HG02938 (cell line): ENCODE measurements at regions not wholly inside any gene's neighbourhood (a gene's known extent, or its start where the extent isn't known, plus 50 kb on each side); places are given as distances from the start of the nearest gene placed in this dataset.
"Not testable (repeated sequence)": the region's sequence is repeated elsewhere in the genome, so short reads cannot be mapped to it uniquely, and the experiment has no call there.

Experiments used
- ATAC-seq: cut with Tn5 transposase; IDR thresholded peaks from one replicate; pipeline ENCODE4 v1.9.1; 2021; ENCODE audit warnings: mild to moderate bottlenecking, moderate library complexity; ENCODE audit not compliant: unreplicated experiment

DNA sequence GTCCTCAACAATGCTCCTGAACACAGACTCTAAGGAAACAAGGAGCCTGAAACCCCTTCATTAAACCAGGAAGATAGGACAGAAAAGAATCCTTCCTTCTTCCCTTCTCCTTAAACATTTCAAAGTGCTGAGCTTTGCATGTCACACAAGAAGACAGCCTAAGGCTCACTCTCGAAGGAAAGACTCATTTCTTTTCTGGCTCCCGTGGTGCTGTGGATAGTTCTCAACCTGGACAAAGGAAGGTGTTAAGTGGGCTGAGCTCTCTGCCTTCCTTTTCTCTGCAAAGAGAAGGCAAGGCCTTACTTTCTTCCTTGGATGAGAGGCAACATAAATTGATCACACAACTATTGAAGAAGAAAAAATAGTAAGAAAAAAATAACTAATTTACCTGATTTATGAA, 452.4 kb upstream of the DDI1 start:
- no peak for ATAC-seq

DNA sequence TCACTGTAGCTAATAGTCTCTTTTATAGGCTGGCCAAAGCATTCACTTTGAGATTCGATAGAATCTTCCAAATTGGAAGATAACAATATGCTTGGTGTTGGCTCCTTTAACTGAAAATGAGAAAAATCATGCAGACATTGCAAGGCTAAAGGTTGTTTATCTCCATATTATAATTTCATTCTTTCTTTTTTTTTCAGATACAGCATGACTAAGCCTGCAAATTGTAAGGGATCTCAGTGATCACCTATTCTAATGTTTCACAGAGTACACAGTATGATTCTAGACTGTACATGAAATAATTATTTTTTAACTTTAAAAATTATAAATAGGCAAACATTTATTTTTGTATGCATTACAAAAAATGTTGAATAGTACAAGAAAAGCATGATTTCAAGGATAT, 451.7 kb upstream of the DDI1 start:
- no peak for ATAC-seq

DNA sequence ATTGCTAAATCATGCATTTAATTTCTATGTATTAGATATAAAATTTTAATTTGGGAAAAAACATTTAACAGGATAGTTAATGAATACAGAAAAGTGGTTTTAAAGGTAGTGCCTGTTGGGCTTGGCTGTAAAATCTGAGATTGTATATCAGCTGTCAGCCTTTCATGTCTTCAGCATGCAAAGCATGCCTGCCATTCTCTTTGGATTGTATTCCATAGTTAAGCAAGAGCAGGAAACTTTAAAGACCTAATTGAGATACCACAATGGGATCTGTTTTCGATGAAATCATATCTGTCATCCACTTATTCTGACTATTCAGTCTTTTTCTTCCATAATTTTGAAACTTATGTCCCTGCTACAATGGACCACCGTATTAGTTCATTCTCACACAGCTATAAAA, 451.0 kb upstream of the DDI1 start:
- no peak for ATAC-seq

DNA sequence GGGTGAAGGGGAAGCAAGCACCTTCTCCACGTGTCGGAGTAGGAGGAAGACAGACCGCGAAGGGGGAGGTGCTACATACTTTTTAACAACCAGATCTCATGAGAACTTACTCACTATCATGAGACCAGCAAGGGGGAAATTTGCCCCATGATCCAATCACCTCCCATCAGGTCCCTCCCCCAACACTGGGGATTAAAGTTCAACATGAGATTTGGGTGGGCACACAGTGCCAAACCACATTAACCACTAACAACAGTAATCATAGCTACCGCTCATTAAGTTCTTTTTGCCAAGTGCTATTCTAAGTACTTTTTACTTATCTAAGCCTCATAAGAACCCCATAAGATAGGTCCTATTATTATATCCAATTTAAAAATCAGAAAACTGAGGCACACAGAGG, 450.5 kb upstream of the DDI1 start:
- ATAC-seq = no peak

DNA sequence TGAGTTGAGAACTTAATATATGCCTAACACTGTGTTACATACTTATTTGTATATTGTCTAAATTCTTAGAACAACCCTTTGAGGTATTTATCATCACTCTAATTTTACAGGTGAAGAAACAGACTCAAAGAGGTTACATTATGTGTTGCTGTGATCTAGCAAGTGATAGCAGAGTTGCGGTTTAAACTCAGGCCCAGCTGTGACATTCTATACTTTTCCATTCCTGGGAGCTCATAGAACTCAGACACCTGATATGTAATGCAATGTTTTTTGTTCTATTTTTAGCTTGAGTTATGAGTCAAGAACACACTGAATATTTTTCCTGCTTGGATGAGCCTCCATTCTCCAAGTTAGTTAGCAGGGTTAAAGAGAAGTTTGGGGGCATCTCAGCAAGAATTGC, 449.7 kb upstream of the DDI1 start:
- no peak for ATAC-seq

DNA sequence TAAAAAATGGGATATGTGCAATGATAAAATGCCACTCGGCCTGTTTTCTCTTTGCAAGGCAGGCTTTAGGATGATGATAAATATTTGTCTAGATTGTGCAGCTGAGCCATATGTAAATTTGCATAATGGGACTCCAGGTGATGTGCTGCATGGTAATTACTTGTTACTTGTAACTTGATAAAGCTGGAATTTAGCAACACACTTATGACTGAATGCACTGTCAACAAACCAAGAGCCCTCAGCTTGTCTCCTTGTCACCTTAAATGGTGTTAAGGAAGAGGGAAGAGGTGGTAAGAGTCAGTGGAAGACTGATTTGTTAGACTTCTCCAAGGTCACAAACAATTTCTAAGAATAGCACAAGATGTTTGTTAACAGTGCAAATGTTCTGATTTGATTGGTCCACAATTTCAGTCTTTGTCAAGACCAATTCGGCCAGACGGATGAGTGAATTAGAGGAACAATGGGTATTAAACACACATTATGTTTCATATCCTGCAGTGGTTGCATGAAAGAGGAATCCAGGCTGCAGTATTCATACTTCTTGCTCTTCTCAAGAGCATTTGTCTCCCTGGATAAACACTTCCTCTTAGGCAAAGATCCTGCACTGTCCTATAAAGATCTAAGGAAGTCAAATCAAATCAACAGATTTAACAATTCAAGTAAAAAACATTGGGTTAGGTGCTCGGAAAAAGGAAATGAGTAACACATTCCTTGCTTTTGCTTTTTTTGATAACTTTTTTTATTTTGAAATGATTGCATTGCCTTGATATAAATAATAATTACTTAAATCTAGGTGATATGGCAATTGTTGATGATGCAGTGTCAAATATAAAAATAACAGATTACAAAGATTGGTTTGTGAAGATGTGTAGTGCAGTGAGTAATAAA, 448.3 kb upstream of the DDI1 start:
- no peak for ATAC-seq

DNA sequence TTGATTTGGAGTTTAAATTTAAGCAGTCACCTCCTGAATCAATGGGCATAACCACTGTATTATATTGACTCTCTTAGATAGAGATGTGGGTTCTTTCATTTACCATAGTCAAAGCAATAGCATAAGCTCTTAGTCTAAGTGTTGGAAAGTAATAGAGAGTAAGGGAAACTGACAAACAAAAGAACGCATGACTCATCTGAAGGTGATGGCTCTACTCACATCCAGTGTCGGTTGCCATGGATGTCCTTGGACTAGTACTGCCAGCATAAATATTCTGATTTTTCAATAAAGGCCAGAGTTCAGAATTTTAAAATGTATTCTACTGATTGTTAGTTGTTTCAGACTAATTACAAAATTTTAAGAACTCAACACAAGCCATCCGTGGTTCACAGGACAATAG, 444.9 kb upstream of the DDI1 start:
- ATAC-seq = no peak

DNA sequence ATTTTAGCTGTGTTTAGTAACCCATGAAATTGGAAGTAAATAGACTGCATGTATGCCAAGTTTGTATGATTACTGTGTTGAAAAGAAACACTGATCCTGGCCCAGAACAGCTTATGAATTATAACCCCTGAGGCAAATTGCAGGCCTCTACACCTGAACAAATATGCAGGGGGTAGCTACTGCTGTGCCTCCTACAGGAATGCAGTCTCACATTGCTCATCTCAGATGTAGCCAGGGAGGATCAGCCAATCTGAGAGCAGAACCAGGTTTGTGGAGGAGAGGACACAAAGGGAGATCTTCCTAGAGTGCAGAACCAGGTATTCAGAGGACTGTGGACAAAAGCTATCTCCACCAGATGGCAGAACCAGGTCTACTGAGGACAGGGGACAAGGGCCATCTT, 442.2 kb upstream of the DDI1 start:
- no peak for ATAC-seq

DNA sequence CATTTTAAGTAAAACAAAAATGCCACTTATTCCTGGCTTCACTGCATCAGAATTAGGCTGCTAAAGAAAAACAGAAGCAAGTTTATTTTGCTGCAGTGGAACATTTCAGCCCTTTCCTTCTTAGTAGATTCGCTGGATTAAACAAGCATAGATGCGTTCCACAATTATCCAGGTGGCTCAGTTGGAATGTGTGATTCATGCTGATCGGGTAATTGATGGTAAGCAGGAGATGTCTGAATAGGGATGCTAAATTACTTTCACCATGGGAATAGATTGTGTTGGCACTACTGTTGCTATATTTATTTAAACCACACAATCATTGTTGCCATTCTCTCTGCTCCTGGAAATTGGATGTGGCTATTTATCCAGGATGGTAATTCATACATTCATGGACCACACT, 440.1 kb upstream of the DDI1 start:
- no peak for ATAC-seq

DNA sequence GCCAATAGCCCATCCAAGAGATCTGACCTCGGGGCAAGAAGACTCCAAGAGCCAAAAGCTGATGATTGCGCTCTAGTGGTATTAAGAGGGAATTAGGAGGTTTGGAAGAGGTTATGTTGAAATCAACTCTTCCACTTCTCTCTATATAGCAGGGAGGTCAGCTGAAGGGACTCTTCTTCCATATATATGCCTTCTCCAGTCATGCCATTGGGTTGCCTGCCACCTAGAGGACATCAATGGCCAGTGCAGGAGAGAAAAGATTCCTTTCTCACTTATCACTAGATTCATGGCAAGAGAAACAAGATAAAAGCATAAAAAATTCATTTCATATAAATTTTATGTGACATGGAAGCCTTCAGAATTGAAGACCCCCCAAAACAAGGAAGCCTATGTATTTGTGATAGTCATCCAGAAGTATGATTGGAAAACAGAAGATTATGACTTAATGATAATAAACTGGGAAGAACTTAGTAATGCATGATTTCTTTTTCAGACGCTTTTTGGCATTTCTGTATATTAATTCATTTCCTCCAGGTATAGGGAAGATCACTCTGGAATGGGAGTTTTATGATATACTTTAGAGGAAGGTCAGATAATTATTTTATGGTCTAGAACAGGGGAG, 435.1 kb upstream of the DDI1 start:
- peak; percentile 97 for ATAC-seq

DNA sequence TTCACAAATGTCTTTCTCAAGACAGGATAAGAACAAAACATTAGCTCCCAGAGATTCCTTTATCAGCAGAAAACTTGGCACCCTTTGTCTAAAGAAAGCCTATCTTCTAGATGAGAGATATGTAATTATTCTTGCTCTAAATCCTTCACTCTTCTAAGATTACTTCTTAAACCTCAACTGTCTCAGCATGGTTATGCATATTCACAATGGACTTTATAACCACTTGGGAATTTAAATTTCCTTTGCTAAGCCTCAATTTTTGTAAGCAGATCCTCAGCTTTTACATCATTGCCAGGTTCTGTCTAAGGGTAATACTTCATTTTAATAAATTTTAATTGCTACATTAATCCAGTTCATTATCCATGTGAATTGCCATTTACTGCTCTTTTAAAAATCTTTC, 433.6 kb upstream of the DDI1 start:
- no peak for ATAC-seq

DNA sequence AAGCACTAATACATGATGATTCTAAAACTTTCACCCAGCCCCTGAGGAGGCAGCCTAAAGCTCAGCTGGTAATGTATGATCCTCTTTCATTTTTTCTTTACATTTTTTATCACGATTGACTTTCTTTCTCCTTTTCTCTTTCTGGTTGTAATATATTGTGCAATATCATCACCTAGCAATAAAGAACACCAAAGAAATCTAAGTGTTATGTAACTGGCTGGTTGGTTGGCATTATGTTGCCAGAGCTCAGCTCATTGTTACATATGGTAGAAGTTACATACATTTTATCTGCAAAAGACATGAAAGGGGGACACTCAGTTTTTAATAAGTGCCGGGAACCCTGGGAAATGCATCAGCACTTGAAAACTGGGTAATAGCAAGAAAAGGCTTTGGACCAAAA, 432.1 kb upstream of the DDI1 start:
- ATAC-seq = no peak

DNA sequence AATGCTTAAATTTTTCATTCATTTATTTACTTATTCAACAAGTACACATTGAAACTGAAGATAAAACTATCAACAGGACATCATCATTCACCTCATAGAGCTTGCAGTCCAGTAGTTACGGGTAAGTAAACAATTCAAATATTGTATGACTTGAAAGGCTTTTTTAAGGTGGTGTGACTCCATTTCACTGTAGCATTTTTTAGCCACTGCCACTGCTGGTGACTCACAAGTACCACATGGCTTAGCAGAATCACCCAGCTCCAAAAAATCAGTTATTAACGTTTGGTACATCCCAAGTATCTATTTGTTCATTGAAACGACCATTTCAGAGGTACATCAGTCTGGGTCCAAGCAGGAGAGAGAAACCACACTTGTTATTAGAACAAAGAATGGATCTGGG, 427.9 kb upstream of the DDI1 start:
- ATAC-seq = no peak

DNA sequence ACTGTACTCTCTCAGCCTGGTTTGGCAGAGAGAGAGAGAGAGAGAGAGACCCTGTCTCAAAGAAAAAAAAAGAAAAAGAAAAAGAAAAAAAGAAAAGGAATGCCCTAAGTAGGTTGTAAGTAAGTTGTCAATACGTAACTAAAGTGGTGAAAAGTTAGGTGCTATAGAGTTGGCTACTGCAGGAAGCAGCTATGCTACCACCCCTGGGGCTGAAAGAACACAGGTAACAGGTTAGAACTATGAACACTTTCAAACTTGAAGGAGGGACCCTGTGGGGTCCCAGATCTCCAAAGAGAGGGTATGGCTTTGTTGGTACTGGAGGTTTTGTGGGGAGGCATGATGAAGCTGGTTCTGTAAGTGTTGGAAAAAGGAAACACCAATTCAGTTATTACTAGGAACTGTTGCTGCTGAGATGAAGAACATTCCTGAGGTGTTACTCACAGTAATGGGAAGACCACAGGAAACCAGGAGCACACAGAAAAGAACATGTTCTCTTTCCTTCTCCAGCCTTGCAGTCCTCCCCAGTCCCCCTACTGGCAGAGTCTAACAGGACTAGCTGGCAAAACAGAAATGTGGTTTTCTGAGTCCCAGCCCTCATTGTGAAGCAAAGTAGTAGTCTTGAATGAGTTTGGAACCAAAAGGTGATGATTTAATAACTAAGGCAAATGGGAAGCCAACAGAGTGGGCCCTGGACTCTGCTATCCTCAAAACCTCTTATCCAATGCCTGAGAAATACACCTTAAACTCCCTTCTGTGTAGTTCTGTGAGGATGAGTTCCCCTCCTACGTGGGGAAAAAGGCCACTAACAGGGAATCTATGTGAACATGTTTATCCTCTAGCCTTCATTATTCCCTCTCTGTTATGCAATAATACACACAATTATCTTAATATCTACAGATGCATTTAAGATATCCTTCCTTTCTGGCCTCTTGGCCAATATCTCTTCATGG, 427.0 kb upstream of the DDI1 start:
- no peak for ATAC-seq

DNA sequence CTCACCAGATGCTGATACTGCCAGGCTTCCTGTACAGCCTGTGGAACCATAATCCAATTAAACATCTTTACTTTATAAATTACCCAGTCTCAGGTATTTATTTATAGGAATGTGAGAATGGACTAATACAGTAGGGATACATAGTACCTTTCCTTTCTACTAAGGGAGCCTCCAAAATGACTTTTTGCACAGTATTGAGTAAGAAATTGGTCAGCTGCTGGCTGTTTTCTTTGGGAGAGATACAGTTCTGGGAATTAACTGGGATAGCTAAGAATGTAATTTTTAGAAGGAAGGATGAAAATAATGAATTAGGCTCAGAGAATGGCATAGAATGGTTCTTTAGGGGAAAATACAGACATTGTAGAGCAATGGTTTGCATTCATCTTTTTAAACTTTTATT, 426.0 kb upstream of the DDI1 start:
- no peak for ATAC-seq

DNA sequence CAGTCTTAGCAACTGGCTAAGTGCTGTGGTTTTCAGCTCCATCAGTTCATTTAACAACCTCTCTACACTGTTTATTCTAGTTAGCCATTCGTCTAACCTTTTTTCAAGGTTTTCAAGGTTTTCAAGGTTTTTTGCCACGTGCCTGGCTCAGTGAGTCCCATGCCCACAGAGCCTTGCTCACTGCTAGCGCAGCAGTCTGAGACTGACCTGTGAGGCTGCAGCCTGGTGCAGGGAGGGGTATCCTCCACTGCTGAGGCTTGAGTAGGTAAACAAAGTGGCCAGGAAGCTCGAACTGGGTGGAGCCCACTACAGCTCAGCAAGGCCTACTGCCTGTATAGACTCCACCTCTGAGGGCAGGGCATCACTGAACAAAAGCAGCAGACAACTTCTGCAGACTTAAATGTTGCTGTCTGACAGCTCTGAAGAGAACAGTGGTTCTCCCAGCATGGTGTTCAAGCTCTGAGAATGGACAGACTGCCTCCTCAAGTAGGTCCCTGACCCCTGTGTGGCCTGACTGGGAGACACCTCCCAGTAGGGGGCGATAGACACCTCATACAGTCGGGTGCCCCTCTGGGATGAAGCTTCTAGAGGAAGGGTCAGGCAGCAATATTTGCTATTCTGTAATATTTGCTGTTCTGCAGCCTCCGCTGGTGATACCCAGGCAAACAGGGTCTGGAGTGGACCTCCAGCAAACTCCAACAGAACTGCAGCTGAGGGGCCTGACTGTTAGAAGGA, 424.7 kb upstream of the DDI1 start:
- ATAC-seq = not testable (repeated sequence)

DNA sequence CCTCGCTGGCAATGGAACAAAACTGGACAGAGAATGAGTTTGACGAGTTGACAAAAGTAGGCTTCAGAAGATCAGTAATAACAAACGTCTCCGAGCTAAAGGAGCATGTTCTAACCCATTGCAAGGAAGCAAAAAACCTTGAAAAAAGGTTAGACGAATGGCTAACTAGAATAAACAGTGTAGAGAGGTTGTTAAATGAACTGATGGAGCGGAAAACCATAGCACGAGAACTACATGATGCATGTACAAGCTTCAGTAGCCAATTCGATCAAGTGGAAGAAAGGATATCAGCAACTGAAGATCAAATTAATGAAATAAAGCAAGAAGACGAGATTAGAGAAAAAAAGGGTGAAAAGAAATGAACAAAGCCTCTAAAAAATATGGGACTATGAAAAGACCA, 424.0 kb upstream of the DDI1 start:
- not testable (repeated sequence) for ATAC-seq

DNA sequence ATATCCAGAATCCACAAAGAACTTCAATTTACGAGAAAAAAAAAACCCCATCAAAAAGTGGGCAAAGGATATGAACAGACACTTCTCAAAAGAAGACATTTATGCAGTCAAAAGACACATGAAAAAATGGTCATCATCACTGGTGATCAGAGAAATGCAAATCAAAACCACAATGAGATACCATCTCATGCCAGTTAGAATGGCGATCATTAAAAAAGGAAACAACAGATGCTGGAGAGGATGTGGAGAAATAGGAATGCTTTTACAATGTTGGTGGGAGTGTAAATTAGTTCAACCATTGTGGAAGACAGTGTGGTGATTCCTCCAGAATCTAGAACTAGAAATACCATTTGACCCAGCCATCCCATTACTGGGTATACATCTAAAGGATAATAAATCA, 419.9 kb upstream of the DDI1 start:
- not testable (repeated sequence) for ATAC-seq

DNA sequence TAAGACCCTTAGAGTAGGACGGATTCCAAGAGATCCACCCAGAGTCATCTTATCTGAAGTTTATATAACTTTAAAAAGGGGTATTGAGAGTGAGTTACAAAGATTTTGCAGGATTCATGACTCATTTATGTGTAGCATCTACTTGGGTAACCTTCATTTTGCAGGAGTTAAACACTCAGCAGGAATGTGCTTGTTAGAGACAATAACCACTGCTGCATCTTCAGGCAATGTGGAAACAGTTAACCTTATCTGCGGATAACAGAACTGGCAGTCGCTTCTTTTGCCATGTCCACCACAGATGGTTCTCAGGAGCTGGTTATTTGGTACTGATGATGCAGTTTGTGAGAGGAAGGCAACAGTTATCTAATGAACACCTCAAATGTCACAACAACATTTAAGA, 417.9 kb upstream of the DDI1 start:
- no peak for ATAC-seq

DNA sequence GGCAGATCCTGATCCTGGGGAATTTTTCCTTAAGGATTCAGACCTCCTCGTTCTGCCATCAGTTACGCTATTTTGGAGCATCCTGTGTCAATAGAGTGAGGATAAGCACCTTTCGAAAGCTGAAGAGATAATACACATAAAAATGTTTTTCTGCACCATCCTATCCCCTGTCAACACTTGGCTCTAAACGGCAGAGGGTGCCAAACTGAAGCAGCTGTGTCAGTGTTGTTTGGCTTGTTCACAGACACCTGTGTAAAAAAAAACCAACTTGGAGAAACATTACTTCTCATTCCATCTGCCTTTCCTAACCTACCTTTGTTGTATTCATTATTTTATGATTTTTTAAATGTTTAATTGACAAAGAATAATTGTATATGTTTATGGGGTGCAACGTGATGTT, 417.0 kb upstream of the DDI1 start:
- no peak for ATAC-seq

DNA sequence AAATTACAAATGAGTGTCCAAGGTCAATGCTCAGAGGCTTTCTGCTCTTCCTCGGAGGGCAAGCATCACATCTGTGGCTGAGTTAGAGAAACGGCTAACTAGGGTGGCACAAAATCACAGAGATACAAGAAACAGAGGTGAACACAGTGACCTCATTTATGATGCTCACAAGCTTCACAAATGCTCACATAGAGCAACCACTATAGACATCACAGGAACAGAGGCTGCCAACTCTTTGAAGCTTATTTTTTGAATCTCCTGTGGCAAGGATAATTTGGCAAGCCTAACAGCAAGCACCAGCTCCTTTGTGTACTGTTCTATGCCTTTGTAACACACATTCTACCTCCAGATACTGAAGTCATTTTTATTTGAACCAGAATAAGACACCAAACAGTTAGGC, 416.5 kb upstream of the DDI1 start:
- no peak for ATAC-seq
